ENCODE measurements at regions not wholly inside any gene's neighbourhood (a gene's known extent, or its start where the extent isn't known, plus 50 kb on each side); places are given as distances from the start of the nearest gene placed in this dataset.

- Histone ChIP-seq H3K36me3 (no peaks in the 10 kb centered on the region), H3K4me1 (no peaks in the 10 kb centered on the region), H3K4me3 (no peak overlapping the region), H3K9me3 (no peaks in the 10 kb centered on the region), H3K27ac (no peak overlapping the region), H3K27me3 (no peaks in the 10 kb centered on the region)
- no peak for TF ChIP-seq POLR2A (IDR thresholded peaks at IDR 0.05)
- no peak for TF ChIP-seq EP300 (IDR thresholded peaks at IDR 0.05)
- TF ChIP-seq POLR2AphosphoS5 (IDR thresholded peaks at IDR 0.05): no peak
- TF ChIP-seq CTCF (IDR thresholded peaks at IDR 0.05): no peak
- ATAC-seq (ENCODE audit: low FRiP score in 2 of 2) (no peak), DNase-seq (no peak)
- 66 to 70% methylated on average over 2 of the region's 2 CpGs for WGBS, 2 donors
Measured at GRCh38 chr13:30051531-30052060, 201.2 kb upstream of the UBL3 start.

GRCh38 chr13:30049692-30050091, 199.3 kb upstream of the UBL3 start:
- no peaks in the 10 kb centered on the region for H3K36me3 ChIP-seq
- H3K27me3 ChIP-seq: no peaks in the 10 kb centered on the region
- ATAC-seq (ENCODE audit: low FRiP score in 2 of 2) (no peak), DNase-seq (no peak)
- H3K27ac ChIP-seq: no peak overlapping the region
- H3K4me3 ChIP-seq: no peak overlapping the region
- H3K9me3 ChIP-seq: no peaks in the 10 kb centered on the region
- no peak for TF ChIP-seq POLR2AphosphoS5 (IDR thresholded peaks at IDR 0.05)
- TF ChIP-seq CTCF (IDR thresholded peaks at IDR 0.05): no peak
- TF ChIP-seq POLR2A (IDR thresholded peaks at IDR 0.05): no peak
- no peak for TF ChIP-seq EP300 (IDR thresholded peaks at IDR 0.05)
- 71 to 91% methylated on average over 5 of the region's 5 CpGs for WGBS, 2 donors
- H3K4me1 ChIP-seq: no peaks in the 10 kb centered on the region

GRCh38 chr13:30047154-30047874, 196.9 kb upstream of the UBL3 start:
- H3K4me3 ChIP-seq: no peak overlapping the region
- H3K27me3 ChIP-seq: no peaks in the 10 kb centered on the region
- WGBS, 2 donors: 75 to 84% methylated on average over 3 of the region's 3 CpGs
- ATAC-seq (ENCODE audit: low FRiP score in 2 of 2) (no peak), DNase-seq (no peak)
- H3K9me3 ChIP-seq: no peaks in the 10 kb centered on the region
- H3K27ac ChIP-seq: no peak overlapping the region
- H3K36me3 ChIP-seq: no peaks in the 10 kb centered on the region
- H3K4me1 ChIP-seq: no peaks in the 10 kb centered on the region
- TF ChIP-seq POLR2A (IDR thresholded peaks at IDR 0.05) (no peak), EP300 (IDR thresholded peaks at IDR 0.05) (no peak), POLR2AphosphoS5 (IDR thresholded peaks at IDR 0.05) (no peak), CTCF (IDR thresholded peaks at IDR 0.05) (no peak)

GRCh38 chr13:30045916-30046704, 195.7 kb upstream of the UBL3 start:
- Histone ChIP-seq H3K4me3 (no peak overlapping the region), H3K4me1 (no peaks in the 10 kb centered on the region), H3K27ac (no peak overlapping the region), H3K9me3 (no peaks in the 10 kb centered on the region), H3K27me3 (no peaks in the 10 kb centered on the region), H3K36me3 (no peaks in the 10 kb centered on the region)
- no peak for TF ChIP-seq POLR2A (IDR thresholded peaks at IDR 0.05)
- no peak for TF ChIP-seq EP300 (IDR thresholded peaks at IDR 0.05)
- no peak for TF ChIP-seq POLR2AphosphoS5 (IDR thresholded peaks at IDR 0.05)
- TF ChIP-seq CTCF (IDR thresholded peaks at IDR 0.05): no peak
- 84 to 86% methylated on average over 7 of the region's 7 CpGs for WGBS, 2 donors
- ATAC-seq (ENCODE audit: low FRiP score in 2 of 2): no peak
- DNase-seq: no peak

All from upper lobe of left lung (tissue), 6 donors.